Esophagus squamous epithelium (tissue), 4 donors: ENCODE measurements at regions not wholly inside any gene's neighbourhood (a gene's known extent, or its start where the extent isn't known, plus 50 kb on each side); places are given as distances from the start of the nearest gene placed in this dataset.

Experiments
- CTCF ChIP-seq, 6 experiments: fragments of 450-650 bp in 4 of 6; fragments of 200-600 bp in 2 of 6; sonication (generic) in 2 of 6; IDR thresholded peaks; one replicate each; pipeline ENCODE4 v1.5.1; 2016 to 2019; ENCODE audit warnings: antibody characterized with exemption in 6 of 6, mild to moderate bottlenecking in 4 of 6, moderate library complexity in 4 of 6
- POLR2A ChIP-seq, 4 donors: fragments of 450-650 bp; IDR thresholded peaks; one replicate each; pipeline ENCODE4 v1.6.1; 2017; ENCODE audit warnings: antibody characterized with exemption in 4 of 4, mild to moderate bottlenecking in 4 of 4, moderate library complexity in 3 of 4

- no peak for TF ChIP-seq CTCF (IDR thresholded peaks at IDR 0.05)
- TF ChIP-seq POLR2A (IDR thresholded peaks at IDR 0.05) = no peak
These were observed 54.9 kb upstream of the NEK7 start for GRCh38 chr1:198101716-198102453.
